ENCODE measurements at regions not wholly inside any gene's neighbourhood (a gene's known extent, or its start where the extent isn't known, plus 50 kb on each side); places are given as distances from the start of the nearest gene placed in this dataset.

DNA sequence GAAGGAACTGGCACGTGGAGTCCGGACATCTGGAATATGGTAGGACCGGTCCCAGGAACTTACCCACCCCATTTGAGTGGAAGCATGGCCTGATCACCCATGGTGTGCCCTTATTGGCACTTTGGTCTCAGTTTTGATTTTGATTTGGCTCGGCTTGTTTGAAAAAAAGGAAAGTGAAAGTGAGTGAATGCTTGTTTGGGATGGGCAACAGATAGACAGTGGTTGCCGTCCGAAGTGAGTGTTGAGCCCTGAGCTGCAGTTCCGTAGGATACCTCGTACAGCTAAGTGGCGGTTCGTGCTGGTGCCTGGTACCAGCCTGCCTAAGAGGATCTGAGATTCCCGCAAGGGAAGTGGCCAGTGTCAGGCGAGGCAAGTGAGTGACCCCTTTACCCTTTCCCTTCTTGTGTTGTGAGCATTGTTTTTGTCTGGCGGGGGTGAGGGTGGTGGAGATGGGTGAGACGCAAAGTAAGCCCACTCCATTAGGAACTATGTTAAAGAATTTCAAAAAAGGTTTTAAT lies 605.8 kb downstream of the UQCRFS1 start:
- dilution Hi-C loops (cut with MboI; ENCODE audit: extremely low pct_ligation_motif_present, low sequenced_read_pairs) = no loop called here
- ChIA-PET POLR2A (no interaction called here), CTCF (no interaction called here)
- intact Hi-C loops (cut with micrococcal nuclease) = no loop called here
- H3K27me3 ChIP-seq (ENCODE audit: control insufficient read depth in 2 of 2, insufficient read depth in 2 of 2, low read length in 2 of 2) = no peaks in the 10 kb centered on the region
- no peak overlapping the region for H2AFZ ChIP-seq (ENCODE audit: low read depth, low read length)
- no peak overlapping the region for H3K27ac ChIP-seq (ENCODE audit: insufficient read depth, low read depth, low read length)
- no peaks in the 10 kb centered on the region for H3K4me1 ChIP-seq (ENCODE audit: control insufficient read depth, extremely low read depth, insufficient read depth, low read length)
- H4K20me1 ChIP-seq (replicated peaks; ENCODE audit: control insufficient read depth, extremely low read depth, insufficient read depth, low read length) = no peaks in the 10 kb centered on the region
- no peak overlapping the region for H3K4me2 ChIP-seq (ENCODE audit: insufficient read depth, low read length)
- no TSS peak for BruUV-seq (replicated peaks)
- no peaks in the 10 kb centered on the region for H3K36me3 ChIP-seq (ENCODE audit: control insufficient read depth in 2 of 2, extremely low read depth in 1 of 2, insufficient read depth in 2 of 2, low read length in 2 of 2)
- H3K9me1 ChIP-seq (replicated peaks; ENCODE audit: control insufficient read depth, extremely low read depth, insufficient read depth, low read length) = no peaks in the 10 kb centered on the region
- TF ChIP-seq POLR2A (IDR thresholded peaks at IDR 0.05; ENCODE audit: low read depth, low read length) = no peak
- TF ChIP-seq GATA2 (IDR thresholded peaks at IDR 0.05; ENCODE audit: insufficient read depth, insufficient read length, low read depth, low read length) = no peak
- TF ChIP-seq POLR2AphosphoS5 (IDR thresholded peaks at IDR 0.05; ENCODE audit: insufficient read depth, low read depth, low read length) = no peak
- TF ChIP-seq, protein P1, sequence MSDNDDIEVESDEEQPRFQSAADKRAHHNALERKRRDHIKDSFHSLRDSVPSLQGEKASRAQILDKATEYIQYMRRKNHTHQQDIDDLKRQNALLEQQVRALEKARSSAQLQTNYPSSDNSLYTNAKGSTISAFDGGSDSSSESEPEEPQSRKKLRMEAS (IDR thresholded peaks at IDR 0.05; ENCODE audit: insufficient read depth, insufficient read length) = no peak
- TF ChIP-seq EZH2 (IDR thresholded peaks at IDR 0.05; ENCODE audit: borderline replicate concordance, low read depth, low read length, severe bottlenecking) = no peak
- TF ChIP-seq JUN (IDR thresholded peaks at IDR 0.05; ENCODE audit: borderline replicate concordance, insufficient read depth, insufficient read length, low read depth) = no peak
- TF ChIP-seq FOS (IDR thresholded peaks at IDR 0.05; ENCODE audit: borderline replicate concordance, insufficient read depth, low read length) = no peak
- TF ChIP-seq CTCF (IDR thresholded peaks at IDR 0.05; ENCODE audit: extremely low read depth in 1 of 2, insufficient read depth in 1 of 2, low read depth in 1 of 2, low read length in 2 of 2) = no peak
- peaks cover 2% of the 10 kb centered on the region for H3K9me3 ChIP-seq (replicated peaks; ENCODE audit: control insufficient read depth, insufficient read depth, low read length)
- no peak for DNase-seq (ENCODE audit: low read depth, low spot score)
- FAIRE-seq = no peak
- H3K79me2 ChIP-seq (ENCODE audit: control insufficient read depth, insufficient read depth, low read length) = no peaks in the 10 kb centered on the region
- no peak overlapping the region for H3K9ac ChIP-seq (replicated peaks; ENCODE audit: extremely low read depth, insufficient read depth, low read length)
- H3K4me3 ChIP-seq (replicated peaks in 1 of 3; ENCODE audit: insufficient read depth in 1 of 3, low read depth in 1 of 3, low read length in 3 of 3) = no peak overlapping the region

All from endothelial cell of umbilical vein (primary cell).